LNCaP clone FGC (cell line): ENCODE measurements at regions not wholly inside any gene's neighbourhood (a gene's known extent, or its start where the extent isn't known, plus 50 kb on each side); places are given as distances from the start of the nearest gene placed in this dataset.
A peak's percentile ranks its signal among the peaks of the same experiment; 100 is the strongest.

ENCODE experiments used
- DNase-seq: peaks from one replicate; pipeline ENCODE4 v3.0.0-alpha.2; 2011; ENCODE audit warnings: low read depth
- H3K4me3 ChIP-seq: 2 replicates; pipeline ENCODE4 v1.5.1; 2011; ENCODE audit warnings: mild to moderate bottlenecking, low read depth, low read length, control low read depth
- CTCF ChIP-seq: IDR thresholded peaks from 2 replicates; pipeline ENCODE4 v1.5.1; 2012; ENCODE audit warnings: mild to moderate bottlenecking; ENCODE audit not compliant: control insufficient read depth, insufficient read depth; ENCODE audit errors: extremely low read depth

- no peak for TF ChIP-seq CTCF
- no peak overlapping the region for H3K4me3 ChIP-seq
- DNase-seq: no peak
Observed at GRCh38 chr1:82121421-82121820, 320.7 kb downstream of the ADGRL2 start.

- DNase-seq: peak; percentile 4
- TF ChIP-seq CTCF: no peak
- no peak overlapping the region for H3K4me3 ChIP-seq
Observed at GRCh38 chr1:82116105-82116504, 315.4 kb downstream of the ADGRL2 start.

GRCh38 chr1:82114887-82115286 is 314.2 kb downstream of the ADGRL2 start:
- DNase-seq: no peak
- no peak for TF ChIP-seq CTCF
- no peak overlapping the region for H3K4me3 ChIP-seq

GRCh38 chr1:82110366-82111254 is 309.9 kb downstream of the ADGRL2 start:
- DNase-seq: no peak
- no peak overlapping the region for H3K4me3 ChIP-seq
- TF ChIP-seq CTCF: no peak

GRCh38 chr1:82108843-82109242 is 308.1 kb downstream of the ADGRL2 start:
- no peak overlapping the region for H3K4me3 ChIP-seq
- DNase-seq: no peak
- no peak for TF ChIP-seq CTCF

- DNase-seq: no peak
- TF ChIP-seq CTCF: no peak
- no peak overlapping the region for H3K4me3 ChIP-seq
Observed at GRCh38 chr1:82106672-82107071, 305.9 kb downstream of the ADGRL2 start.

- no peak for DNase-seq
- H3K4me3 ChIP-seq: no peak overlapping the region
- TF ChIP-seq CTCF: no peak
Observed at GRCh38 chr1:82099170-82099569, 298.4 kb downstream of the ADGRL2 start.
